ENCODE measurements at regions not wholly inside any gene's neighbourhood (a gene's known extent, or its start where the extent isn't known, plus 50 kb on each side); places are given as distances from the start of the nearest gene placed in this dataset.

DNA sequence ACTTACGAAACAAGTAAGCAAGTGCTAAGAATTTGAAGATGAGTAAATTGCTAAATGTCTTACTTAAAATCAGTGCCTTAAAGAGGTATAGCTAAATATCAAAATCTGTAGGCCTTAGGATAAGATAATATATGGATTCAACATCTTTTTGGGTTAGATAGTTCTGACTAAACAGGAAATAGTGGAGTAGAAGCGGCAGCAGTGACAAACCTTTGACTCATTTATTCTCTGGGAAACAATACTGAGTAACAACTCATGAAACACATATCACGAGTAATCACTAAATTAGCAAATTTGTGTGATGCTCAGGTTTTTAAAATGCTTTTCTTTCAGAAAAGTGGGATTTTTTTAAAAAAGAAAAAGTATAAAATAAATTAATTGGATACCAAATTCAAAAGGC, 762.1 kb upstream of the TYRP1 start:
- in situ Hi-C loops (cut with HindIII; ENCODE audit: low pct_unique_long_range_greater_than_20kb, low sequenced_read_pairs): no loop called here

DNA sequence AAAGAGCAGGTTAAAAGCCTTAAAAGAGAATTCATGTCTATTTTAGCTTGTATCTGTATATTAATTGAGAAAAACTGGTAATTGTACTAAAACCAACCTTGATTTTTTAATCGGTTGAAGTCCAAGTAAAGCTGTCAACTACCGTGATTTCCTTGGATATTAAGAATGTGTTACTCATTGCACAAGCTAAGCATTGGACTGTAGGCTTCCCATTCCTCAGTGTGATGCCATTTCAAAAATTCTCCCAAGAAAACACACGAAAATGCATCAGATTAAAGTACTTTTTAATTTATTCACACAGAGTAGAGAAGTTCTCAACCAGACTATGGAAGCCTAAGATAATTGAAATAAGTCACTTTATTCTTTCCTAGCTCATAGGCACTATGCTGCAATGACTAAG, 761.4 kb upstream of the TYRP1 start:
- ChIA-PET CTCF (no interaction called here), POLR2A (no interaction called here)
- Histone ChIP-seq H3K4me1 (ENCODE audit: control insufficient read depth, insufficient read depth, low read length) (no peaks in the 10 kb centered on the region), H3K9me3 (ENCODE audit: control insufficient read depth, insufficient read depth, low read depth, low read length) (no peaks in the 10 kb centered on the region), H3K27ac (ENCODE audit: low read length) (no peak overlapping the region), H3K27me3 (ENCODE audit: control insufficient read depth, insufficient read depth, low read length) (no peaks in the 10 kb centered on the region), H3K36me3 (ENCODE audit: control insufficient read depth, insufficient read depth, low read length) (no peaks in the 10 kb centered on the region), H3K4me3 (ENCODE audit: low read depth in 2 of 2, low read length in 2 of 2) (no peak overlapping the region)
- DNase-seq (ENCODE audit: low read depth, low spot score) (no peak), ATAC-seq (no peak)
- intact Hi-C loops (cut with micrococcal nuclease; ENCODE audit: unreplicated experiment): no loop called here
- TF ChIP-seq POLR2AphosphoS5 (IDR thresholded peaks at IDR 0.05; ENCODE audit: low read depth, low read length) (no peak), SIN3A (IDR thresholded peaks at IDR 0.05; ENCODE audit: borderline replicate concordance, insufficient read depth, low read depth, low read length) (no peak), TCF7L2 (IDR thresholded peaks at IDR 0.05; ENCODE audit: low read depth, low read length) (no peak)
- TF ChIP-seq, protein P1, sequence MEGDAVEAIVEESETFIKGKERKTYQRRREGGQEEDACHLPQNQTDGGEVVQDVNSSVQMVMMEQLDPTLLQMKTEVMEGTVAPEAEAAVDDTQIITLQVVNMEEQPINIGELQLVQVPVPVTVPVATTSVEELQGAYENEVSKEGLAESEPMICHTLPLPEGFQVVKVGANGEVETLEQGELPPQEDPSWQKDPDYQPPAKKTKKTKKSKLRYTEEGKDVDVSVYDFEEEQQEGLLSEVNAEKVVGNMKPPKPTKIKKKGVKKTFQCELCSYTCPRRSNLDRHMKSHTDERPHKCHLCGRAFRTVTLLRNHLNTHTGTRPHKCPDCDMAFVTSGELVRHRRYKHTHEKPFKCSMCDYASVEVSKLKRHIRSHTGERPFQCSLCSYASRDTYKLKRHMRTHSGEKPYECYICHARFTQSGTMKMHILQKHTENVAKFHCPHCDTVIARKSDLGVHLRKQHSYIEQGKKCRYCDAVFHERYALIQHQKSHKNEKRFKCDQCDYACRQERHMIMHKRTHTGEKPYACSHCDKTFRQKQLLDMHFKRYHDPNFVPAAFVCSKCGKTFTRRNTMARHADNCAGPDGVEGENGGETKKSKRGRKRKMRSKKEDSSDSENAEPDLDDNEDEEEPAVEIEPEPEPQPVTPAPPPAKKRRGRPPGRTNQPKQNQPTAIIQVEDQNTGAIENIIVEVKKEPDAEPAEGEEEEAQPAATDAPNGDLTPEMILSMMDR (IDR thresholded peaks at IDR 0.05): no peak
- TF ChIP-seq, protein P2, sequence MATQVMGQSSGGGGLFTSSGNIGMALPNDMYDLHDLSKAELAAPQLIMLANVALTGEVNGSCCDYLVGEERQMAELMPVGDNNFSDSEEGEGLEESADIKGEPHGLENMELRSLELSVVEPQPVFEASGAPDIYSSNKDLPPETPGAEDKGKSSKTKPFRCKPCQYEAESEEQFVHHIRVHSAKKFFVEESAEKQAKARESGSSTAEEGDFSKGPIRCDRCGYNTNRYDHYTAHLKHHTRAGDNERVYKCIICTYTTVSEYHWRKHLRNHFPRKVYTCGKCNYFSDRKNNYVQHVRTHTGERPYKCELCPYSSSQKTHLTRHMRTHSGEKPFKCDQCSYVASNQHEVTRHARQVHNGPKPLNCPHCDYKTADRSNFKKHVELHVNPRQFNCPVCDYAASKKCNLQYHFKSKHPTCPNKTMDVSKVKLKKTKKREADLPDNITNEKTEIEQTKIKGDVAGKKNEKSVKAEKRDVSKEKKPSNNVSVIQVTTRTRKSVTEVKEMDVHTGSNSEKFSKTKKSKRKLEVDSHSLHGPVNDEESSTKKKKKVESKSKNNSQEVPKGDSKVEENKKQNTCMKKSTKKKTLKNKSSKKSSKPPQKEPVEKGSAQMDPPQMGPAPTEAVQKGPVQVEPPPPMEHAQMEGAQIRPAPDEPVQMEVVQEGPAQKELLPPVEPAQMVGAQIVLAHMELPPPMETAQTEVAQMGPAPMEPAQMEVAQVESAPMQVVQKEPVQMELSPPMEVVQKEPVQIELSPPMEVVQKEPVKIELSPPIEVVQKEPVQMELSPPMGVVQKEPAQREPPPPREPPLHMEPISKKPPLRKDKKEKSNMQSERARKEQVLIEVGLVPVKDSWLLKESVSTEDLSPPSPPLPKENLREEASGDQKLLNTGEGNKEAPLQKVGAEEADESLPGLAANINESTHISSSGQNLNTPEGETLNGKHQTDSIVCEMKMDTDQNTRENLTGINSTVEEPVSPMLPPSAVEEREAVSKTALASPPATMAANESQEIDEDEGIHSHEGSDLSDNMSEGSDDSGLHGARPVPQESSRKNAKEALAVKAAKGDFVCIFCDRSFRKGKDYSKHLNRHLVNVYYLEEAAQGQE (IDR thresholded peaks at IDR 0.05; ENCODE audit: insufficient read depth in 1 of 2, low read depth in 2 of 2, low read length in 1 of 2): no peak
- BruUV-seq (replicated peaks): no TSS peak
- in situ Hi-C loops (cut with HindIII; ENCODE audit: low pct_unique_long_range_greater_than_20kb, low sequenced_read_pairs): no loop called here

More for the DNA sequence above, 762.1 kb upstream of the TYRP1 start:
- Histone ChIP-seq H3K27ac (ENCODE audit: low read length) (no peak overlapping the region), H3K36me3 (ENCODE audit: control insufficient read depth, insufficient read depth, low read length) (no peaks in the 10 kb centered on the region), H3K27me3 (ENCODE audit: control insufficient read depth, insufficient read depth, low read length) (no peaks in the 10 kb centered on the region), H3K9me3 (ENCODE audit: control insufficient read depth, insufficient read depth, low read depth, low read length) (no peaks in the 10 kb centered on the region), H3K4me3 (ENCODE audit: low read depth in 2 of 2, low read length in 2 of 2) (no peak overlapping the region), H3K4me1 (ENCODE audit: control insufficient read depth, insufficient read depth, low read length) (no peaks in the 10 kb centered on the region)
- no TSS peak for BruUV-seq (replicated peaks)
- TF ChIP-seq TCF7L2 (IDR thresholded peaks at IDR 0.05; ENCODE audit: low read depth, low read length) (no peak), SIN3A (IDR thresholded peaks at IDR 0.05; ENCODE audit: borderline replicate concordance, insufficient read depth, low read depth, low read length) (no peak), POLR2AphosphoS5 (IDR thresholded peaks at IDR 0.05; ENCODE audit: low read depth, low read length) (no peak)
- TF ChIP-seq, protein P1 (IDR thresholded peaks at IDR 0.05): no peak
- TF ChIP-seq, protein P2 (IDR thresholded peaks at IDR 0.05; ENCODE audit: insufficient read depth in 1 of 2, low read depth in 2 of 2, low read length in 1 of 2): no peak
- CTCF ChIA-PET: no interaction called here
- POLR2A ChIA-PET: no interaction called here
- DNase-seq (ENCODE audit: low read depth, low spot score) (no peak), ATAC-seq (no peak)
- intact Hi-C loops (cut with micrococcal nuclease; ENCODE audit: unreplicated experiment): no loop called here

Data from Panc1 (cell line).